IMR-90 (cell line): ENCODE measurements at regions not wholly inside any gene's neighbourhood (a gene's known extent, or its start where the extent isn't known, plus 50 kb on each side); places are given as distances from the start of the nearest gene placed in this dataset.
A peak's percentile ranks its signal among the peaks of the same experiment; 100 is the strongest.

Experiments used
- ATAC-seq: fragments of 200-7000 bp; cut with Tn5 transposase; 2 replicates; pipeline ENCODE4 v1.9.1; 2020; ENCODE audit warnings: low read depth, mild to moderate bottlenecking, moderate library complexity
- BruUV-seq: library from RNA; stranded (reverse); fragments of 400-500 nt; replicated peaks from 2 replicates; lab custom pipeline; 2021; lab: Mats Ljungman, UMichigan
- CTCF ChIA-PET: fragments of 300-600 bp; formaldehyde crosslinking; extraction: SDS; loops from one replicate; lab custom pipeline; 2021; ENCODE audit warnings: antibody characterized with exemption; lab: Yijun Ruan, JAX
- POLR2A ChIA-PET: fragments of 300-600 bp; sonication (Branson Sonifier 250); formaldehyde crosslinking; loops from one replicate; lab custom pipeline; 2022; ENCODE audit warnings: antibody characterized with exemption; ENCODE audit not compliant: unreplicated experiment; lab: Charles Lee
- DNase-seq: peaks from one replicate; pipeline ENCODE4 v3.0.0; 2013
- H2AFZ ChIP-seq: replicated peaks from 2 replicates; pipeline ENCODE3; 2013; ENCODE audit warnings: low read length, mild to moderate bottlenecking; ENCODE audit not compliant: poor library complexity
- H2AK5ac ChIP-seq: 2 replicates; pipeline ENCODE4 v1.6.1; 2013; ENCODE audit warnings: low read depth, low read length, inconsistent platforms
- H2AK9ac ChIP-seq: replicated peaks from 2 replicates; pipeline ENCODE3; 2013; ENCODE audit warnings: mild to moderate bottlenecking, low read depth, low read length, moderate library complexity; ENCODE audit not compliant: poor library complexity
- H2BK120ac ChIP-seq: 2 replicates; pipeline ENCODE4 v1.6.1; 2013; ENCODE audit warnings: low read depth, low read length, inconsistent platforms
- H2BK15ac ChIP-seq: 3 replicates; pipeline ENCODE4 v1.6.1; 2013; ENCODE audit warnings: low read depth, low read length, inconsistent platforms
- H2BK20ac ChIP-seq: 2 replicates; pipeline ENCODE4 v1.6.1; 2013; ENCODE audit warnings: low read depth, mild to moderate bottlenecking, inconsistent platforms, low read length, moderate library complexity
- H2BK5ac ChIP-seq: 2 replicates; pipeline ENCODE4 v1.6.1; 2013; ENCODE audit warnings: mild to moderate bottlenecking, low read depth, low read length, inconsistent platforms; ENCODE audit not compliant: poor library complexity, severe bottlenecking
- H3K14ac ChIP-seq: replicated peaks from 2 replicates; pipeline ENCODE4 v1.6.1; 2013; ENCODE audit warnings: low read depth, low read length, inconsistent platforms
- H3K18ac ChIP-seq: 2 replicates; pipeline ENCODE4 v1.6.1; 2013; ENCODE audit warnings: low read depth, low read length, control low read depth
- H3K23ac ChIP-seq: 2 replicates; pipeline ENCODE4 v1.6.1; 2013; ENCODE audit warnings: low read depth, low read length, inconsistent platforms
- H3K27ac ChIP-seq: 2 replicates; pipeline ENCODE4 v1.5.1; 2013; ENCODE audit warnings: mild to moderate bottlenecking, control low read depth, low read length; ENCODE audit not compliant: insufficient read depth
- H3K27me3 ChIP-seq: 2 replicates; pipeline ENCODE4 v1.6.1; 2013; ENCODE audit warnings: low read length; ENCODE audit not compliant: control insufficient read depth, insufficient read depth
- H3K36me3 ChIP-seq: 2 replicates; pipeline ENCODE4 v1.6.1; 2013; ENCODE audit warnings: low read length, mixed read lengths; ENCODE audit not compliant: control insufficient read depth, insufficient read depth
- H3K4ac ChIP-seq: 2 replicates; pipeline ENCODE4 v1.6.1; 2013; ENCODE audit warnings: low read depth, low read length, inconsistent platforms
- H3K4me1 ChIP-seq: 2 replicates; pipeline ENCODE4 v1.6.1; 2013; ENCODE audit warnings: low read length, mixed read lengths; ENCODE audit not compliant: control insufficient read depth, insufficient read depth
- H3K4me2 ChIP-seq: 2 replicates; pipeline ENCODE4 v1.6.1; 2013; ENCODE audit warnings: low read depth, mild to moderate bottlenecking, control low read depth, low read length, moderate library complexity
- H3K4me3 ChIP-seq: 2 replicates; pipeline ENCODE4 v1.5.1; 2013; ENCODE audit warnings: low read depth, mild to moderate bottlenecking, control low read depth, low read length, moderate library complexity; ENCODE audit not compliant: insufficient read depth
- H3K56ac ChIP-seq: 2 replicates; pipeline ENCODE4 v1.6.1; 2013; ENCODE audit warnings: low read length, inconsistent platforms; ENCODE audit not compliant: insufficient read depth; ENCODE audit errors: extremely low read depth
- H3K79me1 ChIP-seq, 2 experiments: 2 replicates each; pipeline ENCODE4 v1.6.1; 2013; ENCODE audit warnings: low read length in 2 of 2, inconsistent platforms in 1 of 2, low read depth in 1 of 2
- H3K9ac ChIP-seq: 2 replicates; pipeline ENCODE4 v1.6.1; 2013; ENCODE audit warnings: low read depth, low read length, control low read depth
- H3K9me1 ChIP-seq: 2 replicates; pipeline ENCODE4 v1.6.1; 2013; ENCODE audit warnings: low read length, inconsistent platforms; ENCODE audit not compliant: insufficient read depth
- H3K9me3 ChIP-seq: 2 replicates; pipeline ENCODE4 v1.6.1; 2013; ENCODE audit warnings: low read length; ENCODE audit not compliant: control insufficient read depth, insufficient read depth
- H4K20me1 ChIP-seq: 2 replicates; pipeline ENCODE4 v1.6.1; 2013; ENCODE audit warnings: low read length, inconsistent platforms; ENCODE audit not compliant: insufficient read depth
- H4K5ac ChIP-seq: 2 replicates; pipeline ENCODE4 v1.6.1; 2013; ENCODE audit warnings: mild to moderate bottlenecking, low read depth, low read length, control low read depth
- H4K8ac ChIP-seq, 2 experiments: 2 replicates each; pipeline ENCODE4 v1.6.1; 2013; ENCODE audit warnings: low read depth in 2 of 2, low read length in 2 of 2, control low read depth in 1 of 2, inconsistent platforms in 1 of 2
- H4K91ac ChIP-seq: 2 replicates; pipeline ENCODE4 v1.6.1; 2013; ENCODE audit warnings: low read depth, low read length, inconsistent platforms; ENCODE audit not compliant: insufficient read depth
- BHLHE40 ChIP-seq: fragments of 150-350 bp; IDR thresholded peaks from 2 replicates; pipeline ENCODE4 v1.6.1; 2016; ENCODE audit warnings: mild to moderate bottlenecking, low read depth, low read length
- CEBPB ChIP-seq: IDR thresholded peaks from 2 replicates; pipeline ENCODE4 v1.6.1; 2012; ENCODE audit warnings: low read depth, low read length, improper control_type of control experiment
- CHD1 ChIP-seq: IDR thresholded peaks from 2 replicates; pipeline ENCODE4 v1.6.1; 2012; ENCODE audit warnings: low read depth, low read length, improper control_type of control experiment
- FOS ChIP-seq: fragments of 150-350 bp; IDR thresholded peaks from 2 replicates; pipeline ENCODE4 v1.6.1; 2016; ENCODE audit warnings: low read depth, low read length
- MAFK ChIP-seq: IDR thresholded peaks from 2 replicates; pipeline ENCODE4 v1.6.1; 2012; ENCODE audit warnings: low read depth, low read length, improper control_type of control experiment
- MXI1 ChIP-seq: IDR thresholded peaks from 2 replicates; pipeline ENCODE4 v1.6.1; 2012; ENCODE audit warnings: low read depth, mild to moderate bottlenecking, low read length, moderate library complexity, borderline replicate concordance
- NFE2L2 ChIP-seq: fragments of 150-350 bp; IDR thresholded peaks from 2 replicates; pipeline ENCODE4 v1.6.1; 2016; ENCODE audit warnings: low read depth, mild to moderate bottlenecking, low read length
- RCOR1 ChIP-seq: IDR thresholded peaks from 2 replicates; pipeline ENCODE4 v1.6.1; 2012; ENCODE audit warnings: mild to moderate bottlenecking, low read length, improper control_type of control experiment; ENCODE audit not compliant: insufficient replicate concordance
- RFX5 ChIP-seq: IDR thresholded peaks from 2 replicates; pipeline ENCODE4 v1.8.0; 2012; ENCODE audit warnings: low read depth, mild to moderate bottlenecking, low read length, moderate library complexity
- SMC3 ChIP-seq: fragments of 150-350 bp; IDR thresholded peaks from 2 replicates; pipeline ENCODE4 v1.6.1; 2016; ENCODE audit warnings: low read depth, mild to moderate bottlenecking, antibody characterized with exemption, low read length, moderate library complexity
- WGBS, 2 experiments: methylation state at CpG; one replicate each; pipeline versions ENCODE4 v1.1.5 to v1.1.7; 2013; ENCODE audit warnings: missing lambda C conversion rate in 2 of 2; ENCODE audit not compliant: insufficient read length in 1 of 2; ENCODE audit errors: extremely low coverage in 2 of 2; 5-methylcytosine and 5-hydroxymethylcytosine counted together
- dilution Hi-C: fragments of 300-500 bp; cut with HindIII; formaldehyde crosslinking; loops from one replicate; pipeline ENCODE4 v1.14.3; 2018; ENCODE audit warnings: low sequenced_read_pairs; ENCODE audit not compliant: unreplicated experiment
- in situ Hi-C: fragments of 300-500 bp; cut with MboI; formaldehyde crosslinking; loops from 3 replicates; pipeline ENCODE4 v1.14.3; 2019; ENCODE audit warnings: low sequenced_read_pairs, inconsistent platforms, mixed read lengths
- intact Hi-C: fragments of 100-400 bp; cut with micrococcal nuclease; formaldehyde crosslinking; loops from 2 replicates; pipeline ENCODE4 v1.10.0; 2022
- TF ChIP-seq, protein P1 (sequence below): fragments of 150-350 bp; IDR thresholded peaks from 2 replicates; pipeline ENCODE4 v1.6.1; 2016; ENCODE audit warnings: low read depth, mild to moderate bottlenecking, low read length, moderate library complexity, borderline replicate concordance

GRCh38 chr22:26801449-26801848, 144.1 kb downstream of the MIAT start:
- CTCF ChIA-PET: no interaction called here

More at GRCh38 chr22:26801449-26801848, 144.1 kb downstream of the MIAT start:
- Histone ChIP-seq H2BK5ac (no peak overlapping the region), H3K9me3 (no peaks in the 10 kb centered on the region), H4K5ac (no peak overlapping the region), H3K27me3 (no peaks in the 10 kb centered on the region), H3K36me3 (no peaks in the 10 kb centered on the region), H2AK5ac (0 out of 2 replicates have a peak overlapping the region, but pooled peaks have one; percentile 19), H2BK15ac (peak overlapping the region; percentile 29; the same call in 2 of the 3 replicates), H4K20me1 (no peaks in the 10 kb centered on the region), H3K14ac (no peak overlapping the region), H4K91ac (peak overlapping the region; percentile 53), H3K18ac (peak overlapping the region; percentile 25; the same call in 1 of the 2 replicates), H2BK120ac (peak overlapping the region; percentile 74), H3K4me2 (no peak overlapping the region), H3K4ac (peak overlapping the region; percentile 38; the same call in 1 of the 2 replicates), H3K9me1 (peaks cover 23% of the 10 kb centered on the region), H3K56ac (peak overlapping the region; percentile 14; the same call in 1 of the 2 replicates), H3K27ac (no peak overlapping the region), H2AFZ (no peak overlapping the region), H2BK20ac (peak overlapping the region; percentile 81), H3K4me3 (no peak overlapping the region), H3K9ac (no peak overlapping the region), H3K4me1 (peaks cover 10% of the 10 kb centered on the region), H3K79me1 (no peaks in the 10 kb centered on the region), H2AK9ac (no peak overlapping the region), H3K23ac (peak overlapping the region; percentile 49; the same call in 1 of the 2 replicates), H4K8ac (no peak overlapping the region)
- in situ Hi-C loops (no loop called here), dilution Hi-C loops (no loop called here), intact Hi-C loops (no loop called here)
- WGBS, 2 experiments: no CpG with 5 or more reads among the region's 1 CpG
- TF ChIP-seq CEBPB (no peak), RCOR1 (no peak), SMC3 (no peak), CHD1 (no peak), BHLHE40 (no peak), MAFK (no peak), NFE2L2 (no peak), RFX5 (no peak), FOS (no peak), MXI1 (no peak)
- TF ChIP-seq, protein P1, sequence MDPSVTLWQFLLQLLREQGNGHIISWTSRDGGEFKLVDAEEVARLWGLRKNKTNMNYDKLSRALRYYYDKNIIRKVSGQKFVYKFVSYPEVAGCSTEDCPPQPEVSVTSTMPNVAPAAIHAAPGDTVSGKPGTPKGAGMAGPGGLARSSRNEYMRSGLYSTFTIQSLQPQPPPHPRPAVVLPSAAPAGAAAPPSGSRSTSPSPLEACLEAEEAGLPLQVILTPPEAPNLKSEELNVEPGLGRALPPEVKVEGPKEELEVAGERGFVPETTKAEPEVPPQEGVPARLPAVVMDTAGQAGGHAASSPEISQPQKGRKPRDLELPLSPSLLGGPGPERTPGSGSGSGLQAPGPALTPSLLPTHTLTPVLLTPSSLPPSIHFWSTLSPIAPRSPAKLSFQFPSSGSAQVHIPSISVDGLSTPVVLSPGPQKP: no peak
- POLR2A ChIA-PET: no interaction called here
- ATAC-seq: no peak
- no TSS peak for BruUV-seq
- no peak for DNase-seq
